H9 (cell line): ENCODE measurements at regions not wholly inside any gene's neighbourhood (a gene's known extent, or its start where the extent isn't known, plus 50 kb on each side); places are given as distances from the start of the nearest gene placed in this dataset.

Source experiments
- DNase-seq: peaks from one replicate; pipeline ENCODE4 v3.0.0-alpha.2; 2017
- H2AFZ ChIP-seq: one replicate; pipeline ENCODE4 v1.6.1; 2013; ENCODE audit warnings: mild to moderate bottlenecking, low read length, control low read depth, moderate library complexity
- H2AK5ac ChIP-seq: 2 replicates; pipeline ENCODE4 v1.6.1; 2013; ENCODE audit warnings: low read length, control low read depth, mixed read lengths; ENCODE audit not compliant: insufficient read length
- H2BK120ac ChIP-seq: one replicate; pipeline ENCODE4 v1.6.1; 2013; ENCODE audit warnings: low read depth, mild to moderate bottlenecking, low read length, control low read depth, inconsistent platforms; ENCODE audit not compliant: poor library complexity, severe bottlenecking
- H2BK12ac ChIP-seq: 2 replicates; pipeline ENCODE4 v1.6.1; 2013; ENCODE audit warnings: low read length, control low read depth, mixed read lengths, low read depth; ENCODE audit not compliant: insufficient read length
- H2BK15ac ChIP-seq: 2 replicates; pipeline ENCODE4 v1.6.1; 2013; ENCODE audit warnings: low read depth, low read length, control low read depth
- H2BK20ac ChIP-seq: one replicate; pipeline ENCODE4 v1.6.1; 2013; ENCODE audit warnings: low read depth, mild to moderate bottlenecking, low read length, control low read depth, inconsistent platforms; ENCODE audit not compliant: poor library complexity, severe bottlenecking
- H2BK5ac ChIP-seq: 2 replicates; pipeline ENCODE4 v1.6.1; 2013; ENCODE audit warnings: low read length, control low read depth, mixed read lengths; ENCODE audit not compliant: insufficient read length
- H3K14ac ChIP-seq: 2 replicates; pipeline ENCODE4 v1.6.1; 2013; ENCODE audit warnings: low read length, control low read depth; ENCODE audit not compliant: insufficient read depth
- H3K18ac ChIP-seq: 2 replicates; pipeline ENCODE4 v1.6.1; 2013; ENCODE audit warnings: low read depth, mild to moderate bottlenecking, mixed read lengths, low read length, control low read depth; ENCODE audit not compliant: insufficient read length
- H3K23ac ChIP-seq: 2 replicates; pipeline ENCODE4 v1.6.1; 2013; ENCODE audit warnings: low read length, control low read depth, mixed read lengths, low read depth; ENCODE audit not compliant: insufficient read length
- H3K23me2 ChIP-seq: 2 replicates; pipeline ENCODE4 v1.6.1; 2013; ENCODE audit warnings: low read depth, mild to moderate bottlenecking, mixed read lengths, low read length, control low read depth; ENCODE audit not compliant: insufficient read length, poor library complexity, severe bottlenecking
- H3K27ac ChIP-seq: 2 replicates; pipeline ENCODE4 v1.5.1; 2013; ENCODE audit warnings: low read length, control low read depth, mixed read lengths, low read depth; ENCODE audit not compliant: insufficient read length
- H3K27me3 ChIP-seq: 2 replicates; pipeline ENCODE4 v1.6.1; 2013; ENCODE audit warnings: low read length, control low read depth, inconsistent platforms; ENCODE audit not compliant: insufficient read depth
- H3K4ac ChIP-seq: 2 replicates; pipeline ENCODE4 v1.6.1; 2013; ENCODE audit warnings: low read depth, mild to moderate bottlenecking, control low read depth, inconsistent platforms, low read length, moderate library complexity
- H3K4me1 ChIP-seq: 2 replicates; pipeline ENCODE4 v1.6.1; 2013; ENCODE audit warnings: low read length, control low read depth, inconsistent platforms; ENCODE audit not compliant: insufficient read depth
- H3K4me2 ChIP-seq: 2 replicates; pipeline ENCODE4 v1.6.1; 2013; ENCODE audit warnings: low read length, control low read depth, mixed read lengths; ENCODE audit not compliant: insufficient read length, insufficient read depth
- H3K56ac ChIP-seq: 2 replicates; pipeline ENCODE4 v1.6.1; 2013; ENCODE audit warnings: low read depth, mild to moderate bottlenecking, mixed read lengths, low read length, control low read depth; ENCODE audit not compliant: insufficient read length
- H3K79me1 ChIP-seq: 2 replicates; pipeline ENCODE4 v1.6.1; 2013; ENCODE audit warnings: low read depth, mild to moderate bottlenecking, moderate library complexity, low read length, control low read depth, inconsistent platforms; ENCODE audit not compliant: insufficient read depth, poor library complexity, severe bottlenecking
- H3K79me2 ChIP-seq: 2 replicates; pipeline ENCODE4 v1.6.1; 2013; ENCODE audit warnings: low read length, control low read depth, inconsistent platforms; ENCODE audit not compliant: insufficient read depth
- H3K9ac ChIP-seq: 2 replicates; pipeline ENCODE4 v1.6.1; 2013; ENCODE audit warnings: low read length, control low read depth, mixed read lengths; ENCODE audit not compliant: insufficient read length; ENCODE audit errors: extremely low read depth
- H3K9me3 ChIP-seq: one replicate; pipeline ENCODE4 v1.6.1; 2013; ENCODE audit warnings: low read depth, low read length, inconsistent platforms; ENCODE audit not compliant: control insufficient read depth
- H3T11ph ChIP-seq: one replicate; pipeline ENCODE4 v1.6.1; 2013; ENCODE audit warnings: mild to moderate bottlenecking, low read length, control low read depth, inconsistent platforms
- H4K20me1 ChIP-seq: one replicate; pipeline ENCODE4 v1.6.1; 2013; ENCODE audit not compliant: control insufficient read depth, insufficient read length, insufficient read depth
- H4K5ac ChIP-seq: 2 replicates; pipeline ENCODE4 v1.6.1; 2013; ENCODE audit warnings: low read depth, mild to moderate bottlenecking, mixed read lengths, low read length, control low read depth; ENCODE audit not compliant: insufficient read length
- H4K8ac ChIP-seq: replicated peaks from 2 replicates; pipeline ENCODE4 v1.6.1; 2013; ENCODE audit warnings: low read length, control low read depth, mixed read lengths, low read depth; ENCODE audit not compliant: insufficient read length
- H4K91ac ChIP-seq: 2 replicates; pipeline ENCODE4 v1.6.1; 2013; ENCODE audit warnings: low read depth, mild to moderate bottlenecking, moderate library complexity, mixed read lengths, low read length, control low read depth; ENCODE audit not compliant: insufficient read length
- H3K27ac Mint-ChIP-seq, 3 experiments: 2 replicates in 2 of 3; 3 replicates in 1 of 3; pipeline ENCODE4 v1.8.0; 2020 to 2021; ENCODE audit warnings: mixed read lengths in 3 of 3, mild to moderate bottlenecking in 1 of 3, moderate library complexity in 1 of 3
- H3K27me3 Mint-ChIP-seq: 2 replicates; pipeline ENCODE4 v1.8.0; 2021; ENCODE audit warnings: low read depth, mild to moderate bottlenecking, moderate library complexity, mixed read lengths
- H3K36me3 Mint-ChIP-seq, 3 experiments: 2 replicates in 2 of 3; 3 replicates in 1 of 3; pipeline ENCODE4 v1.8.0; 2020 to 2021; ENCODE audit warnings: low read depth in 3 of 3, mixed read lengths in 3 of 3; ENCODE audit not compliant: insufficient read depth in 1 of 3
- H3K4me1 Mint-ChIP-seq, 2 experiments: 2 replicates each; pipeline ENCODE4 v1.8.0; 2020; ENCODE audit warnings: mixed read lengths in 2 of 2
- H3K4me3 Mint-ChIP-seq, 2 experiments: 2 replicates in 1 of 2; 3 replicates in 1 of 2; pipeline ENCODE4 v1.8.0; 2020 to 2021; ENCODE audit warnings: mild to moderate bottlenecking in 2 of 2, mixed read lengths in 2 of 2, moderate library complexity in 1 of 2
- H3K9me3 Mint-ChIP-seq, 2 experiments: 2 replicates in 1 of 2; 3 replicates in 1 of 2; pipeline ENCODE4 v1.8.0; 2020; ENCODE audit warnings: mild to moderate bottlenecking in 2 of 2, mixed read lengths in 2 of 2, moderate library complexity in 1 of 2
- WGBS: extraction: QIAGEN DNeasy Blood & Tissue Kit; methylation state at CpG from one replicate; pipeline ENCODE4 v1.1.7; 2013; ENCODE audit warnings: missing lambda C conversion rate, low lambda C conversion rate, mixed read lengths; ENCODE audit not compliant: insufficient read length; ENCODE audit errors: extremely low coverage; 5-methylcytosine and 5-hydroxymethylcytosine counted together
- TF ChIP-seq, protein P1 (sequence below): fragments of 200-600 bp; sonication (generic); conservative IDR thresholded peaks from 3 replicates; pipeline ENCODE4 v1.8.0; 2021; ENCODE audit warnings: antibody characterized with exemption, mild to moderate bottlenecking

- Histone ChIP-seq H3K27me3 (no peaks in the 10 kb centered on the region), H3K23ac (no peak overlapping the region), H4K20me1 (no peaks in the 10 kb centered on the region), H3K56ac (no peak overlapping the region), H3K9ac (no peak overlapping the region), H2BK12ac (no peak overlapping the region), H3K4me1 (no peaks in the 10 kb centered on the region), H3T11ph (no peak overlapping the region), H3K79me2 (no peaks in the 10 kb centered on the region), H3K4ac (no peak overlapping the region), H2AK5ac (no peak overlapping the region), H3K79me1 (no peaks in the 10 kb centered on the region), H3K27ac (no peak overlapping the region), H2BK5ac (no peak overlapping the region), H4K8ac (no peak overlapping the region), H2BK20ac (no peak overlapping the region), H3K18ac (no peak overlapping the region), H3K9me3 (no peaks in the 10 kb centered on the region), H3K14ac (no peak overlapping the region), H4K5ac (no peak overlapping the region), H2BK120ac (no peak overlapping the region), H2AFZ (no peak overlapping the region), H3K4me2 (no peak overlapping the region), H4K91ac (no peak overlapping the region), H2BK15ac (no peak overlapping the region), H3K23me2 (no peaks in the 10 kb centered on the region)
- Mint-ChIP-seq H3K4me1 (no peaks in the 10 kb centered on the region), H3K27me3 (peaks cover 5% of the 10 kb centered on the region), H3K36me3 (no peaks in the 10 kb centered on the region; a peak in 1 of 7 replicates), H3K4me3 (no peak overlapping the region), H3K27ac (no peak overlapping the region), H3K9me3 (no peaks in the 10 kb centered on the region)
- no peak for DNase-seq
- TF ChIP-seq, protein P1, sequence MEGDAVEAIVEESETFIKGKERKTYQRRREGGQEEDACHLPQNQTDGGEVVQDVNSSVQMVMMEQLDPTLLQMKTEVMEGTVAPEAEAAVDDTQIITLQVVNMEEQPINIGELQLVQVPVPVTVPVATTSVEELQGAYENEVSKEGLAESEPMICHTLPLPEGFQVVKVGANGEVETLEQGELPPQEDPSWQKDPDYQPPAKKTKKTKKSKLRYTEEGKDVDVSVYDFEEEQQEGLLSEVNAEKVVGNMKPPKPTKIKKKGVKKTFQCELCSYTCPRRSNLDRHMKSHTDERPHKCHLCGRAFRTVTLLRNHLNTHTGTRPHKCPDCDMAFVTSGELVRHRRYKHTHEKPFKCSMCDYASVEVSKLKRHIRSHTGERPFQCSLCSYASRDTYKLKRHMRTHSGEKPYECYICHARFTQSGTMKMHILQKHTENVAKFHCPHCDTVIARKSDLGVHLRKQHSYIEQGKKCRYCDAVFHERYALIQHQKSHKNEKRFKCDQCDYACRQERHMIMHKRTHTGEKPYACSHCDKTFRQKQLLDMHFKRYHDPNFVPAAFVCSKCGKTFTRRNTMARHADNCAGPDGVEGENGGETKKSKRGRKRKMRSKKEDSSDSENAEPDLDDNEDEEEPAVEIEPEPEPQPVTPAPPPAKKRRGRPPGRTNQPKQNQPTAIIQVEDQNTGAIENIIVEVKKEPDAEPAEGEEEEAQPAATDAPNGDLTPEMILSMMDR: no peak
- no CpG with 5 or more reads among the region's 1 CpG for WGBS
These were observed 219.3 kb upstream of the TNP1 start for GRCh38 chr2:217079165-217079564.
